Activated B cell treated with CpG ODN at 0.5 μM for 24 hours (primary cell): ENCODE measurements at regions not wholly inside any gene's neighbourhood (a gene's known extent, or its start where the extent isn't known, plus 50 kb on each side); places are given as distances from the start of the nearest gene placed in this dataset.
"Not testable (repeated sequence)": the region's sequence is repeated elsewhere in the genome, so short reads cannot be mapped to it uniquely, and the experiment has no call there.

Experiments
- ATAC-seq: fragments of 200-7000 bp; cut with Tn5 transposase; one replicate; pipeline ENCODE4 v1.10.0; 2021; ENCODE audit warnings: low read depth, mild to moderate bottlenecking, moderate library complexity
- CTCF ChIA-PET: fragments of 350-600 bp; sonication (Branson Sonifier 250); formaldehyde crosslinking; loops from one replicate; lab custom pipeline; 2021; ENCODE audit warnings: antibody characterized with exemption; lab: Charles Lee
- POLR2A ChIA-PET: fragments of 350-600 bp; sonication (Branson Sonifier 250); formaldehyde crosslinking; loops from one replicate; lab custom pipeline; 2021; ENCODE audit warnings: antibody characterized with exemption; lab: Charles Lee
- DNase-seq: peaks from one replicate; pipeline ENCODE4 v3.0.0; 2022
- H3K27ac Mint-ChIP-seq: one replicate; pipeline ENCODE4 v1.8.0; 2020; ENCODE audit warnings: mixed read lengths
- H3K27me3 Mint-ChIP-seq: one replicate; pipeline ENCODE4 v1.8.0; 2021; ENCODE audit warnings: mixed read lengths
- H3K36me3 Mint-ChIP-seq: one replicate; pipeline ENCODE4 v1.8.0; 2021; ENCODE audit warnings: low read depth, mixed read lengths
- H3K4me1 Mint-ChIP-seq: one replicate; pipeline ENCODE4 v1.8.0; 2021; ENCODE audit warnings: mixed read lengths
- H3K4me3 Mint-ChIP-seq: one replicate; pipeline ENCODE4 v1.8.0; 2020; ENCODE audit warnings: mild to moderate bottlenecking, mixed read lengths
- H3K9me3 Mint-ChIP-seq: one replicate; pipeline ENCODE4 v1.8.0; 2020; ENCODE audit warnings: mixed read lengths
- intact Hi-C: fragments of 100-400 bp; cut with micrococcal nuclease; formaldehyde crosslinking; loops from one replicate; pipeline ENCODE4 v1.15.1; 2024
- TF ChIP-seq, protein P1 (sequence below): fragments of 200-600 bp; IDR thresholded peaks from one replicate; pipeline ENCODE4 v1.8.0; 2022; ENCODE audit warnings: antibody characterized with exemption, mild to moderate bottlenecking

- H3K4me3 Mint-ChIP-seq, DNase-seq, H3K36me3 Mint-ChIP-seq, CTCF ChIA-PET, H3K9me3 Mint-ChIP-seq, POLR2A ChIA-PET, intact Hi-C loops, H3K27ac Mint-ChIP-seq, H3K27me3 Mint-ChIP-seq: not testable (repeated sequence)
- peaks cover 17% of the 10 kb centered on the region for H3K4me1 Mint-ChIP-seq
- peak; percentile 26 for ATAC-seq
Observed at GRCh38 chr16:29291329-29292271, 114.9 kb downstream of the NPIPB11 start.

DNA sequence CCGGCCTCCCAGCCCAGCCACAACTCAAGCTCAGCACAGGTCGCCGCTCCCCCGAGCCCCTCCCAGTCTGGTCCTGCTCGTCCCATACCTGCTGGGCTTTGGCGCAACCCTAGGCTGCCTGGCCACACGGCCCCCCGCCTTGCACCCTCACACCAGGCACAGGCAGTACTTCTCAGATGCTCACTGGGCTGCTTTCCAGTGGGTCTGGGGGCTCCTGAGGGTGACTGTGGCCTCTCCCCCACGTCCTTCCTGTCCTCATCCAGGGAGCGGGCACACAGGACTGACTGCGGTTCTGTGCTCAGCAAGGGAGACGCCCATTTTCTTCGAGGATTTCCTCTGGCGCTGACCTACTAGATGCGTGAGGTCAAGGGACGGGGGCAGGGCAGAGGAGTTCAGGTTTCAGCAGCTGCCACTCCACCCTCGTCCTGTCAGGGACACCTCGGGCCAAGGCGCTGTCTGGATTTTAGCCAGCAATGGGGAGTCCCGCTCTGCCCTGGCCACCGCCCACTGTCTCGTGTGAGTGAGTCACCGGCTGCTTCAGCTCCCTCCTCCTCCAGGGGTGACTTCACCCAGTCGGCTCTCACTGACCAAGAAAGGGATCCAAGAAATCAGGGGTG, 115.8 kb downstream of the NPIPB11 start:
- intact Hi-C loops, result no loop called here
- POLR2A ChIA-PET, result no interaction called here

DNA sequence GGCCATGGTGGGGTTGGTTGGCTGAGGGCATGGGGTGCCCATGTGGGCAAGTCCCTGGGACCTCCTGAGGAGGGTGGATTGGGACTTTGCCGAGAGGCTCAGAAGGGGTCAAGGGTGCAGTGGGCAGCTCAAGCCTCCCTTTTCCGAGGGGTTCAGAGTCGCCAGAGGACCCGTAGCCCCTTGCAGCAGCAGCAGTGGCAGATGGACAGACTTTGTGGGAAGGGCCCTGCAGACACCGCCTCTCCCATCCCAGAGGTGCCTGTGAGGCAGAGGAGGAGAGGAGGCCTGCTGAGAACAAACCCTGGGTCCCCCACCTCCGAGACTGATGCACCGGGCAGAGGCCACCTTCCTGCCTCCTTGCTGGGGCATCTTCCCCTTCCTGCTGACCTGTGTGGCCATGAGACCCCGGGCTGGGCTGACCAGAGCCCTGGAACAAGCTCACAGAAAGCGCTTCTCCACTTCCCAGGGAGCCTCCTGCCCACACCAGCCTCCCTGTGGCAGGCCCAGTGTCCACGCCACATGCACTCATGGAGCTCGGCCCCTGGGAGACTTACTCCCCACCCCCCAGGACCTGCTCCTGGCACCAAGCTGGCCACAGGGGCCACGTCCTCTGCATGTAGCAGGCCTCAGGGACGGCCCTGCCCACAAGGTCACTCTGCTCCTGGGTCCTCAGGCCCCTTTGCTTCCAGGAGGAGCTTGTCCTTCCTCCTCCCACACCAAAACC, 116.8 kb downstream of the NPIPB11 start:
- H3K9me3 Mint-ChIP-seq, CTCF ChIA-PET, H3K4me3 Mint-ChIP-seq, H3K27ac Mint-ChIP-seq, DNase-seq, intact Hi-C loops, H3K36me3 Mint-ChIP-seq, ATAC-seq, POLR2A ChIA-PET, H3K27me3 Mint-ChIP-seq: not testable (repeated sequence)
- H3K4me1 Mint-ChIP-seq, result peaks cover 24% of the 10 kb centered on the region

More for the DNA sequence above, 115.8 kb downstream of the NPIPB11 start:
- Mint-ChIP-seq H3K36me3 (no peaks in the 10 kb centered on the region), H3K27ac (peak overlapping the region; percentile 61), H3K4me1 (peaks cover 16% of the 10 kb centered on the region), H3K4me3 (peak overlapping the region; percentile 67), H3K9me3 (no peaks in the 10 kb centered on the region), H3K27me3 (no peaks in the 10 kb centered on the region)
- TF ChIP-seq, protein P1, sequence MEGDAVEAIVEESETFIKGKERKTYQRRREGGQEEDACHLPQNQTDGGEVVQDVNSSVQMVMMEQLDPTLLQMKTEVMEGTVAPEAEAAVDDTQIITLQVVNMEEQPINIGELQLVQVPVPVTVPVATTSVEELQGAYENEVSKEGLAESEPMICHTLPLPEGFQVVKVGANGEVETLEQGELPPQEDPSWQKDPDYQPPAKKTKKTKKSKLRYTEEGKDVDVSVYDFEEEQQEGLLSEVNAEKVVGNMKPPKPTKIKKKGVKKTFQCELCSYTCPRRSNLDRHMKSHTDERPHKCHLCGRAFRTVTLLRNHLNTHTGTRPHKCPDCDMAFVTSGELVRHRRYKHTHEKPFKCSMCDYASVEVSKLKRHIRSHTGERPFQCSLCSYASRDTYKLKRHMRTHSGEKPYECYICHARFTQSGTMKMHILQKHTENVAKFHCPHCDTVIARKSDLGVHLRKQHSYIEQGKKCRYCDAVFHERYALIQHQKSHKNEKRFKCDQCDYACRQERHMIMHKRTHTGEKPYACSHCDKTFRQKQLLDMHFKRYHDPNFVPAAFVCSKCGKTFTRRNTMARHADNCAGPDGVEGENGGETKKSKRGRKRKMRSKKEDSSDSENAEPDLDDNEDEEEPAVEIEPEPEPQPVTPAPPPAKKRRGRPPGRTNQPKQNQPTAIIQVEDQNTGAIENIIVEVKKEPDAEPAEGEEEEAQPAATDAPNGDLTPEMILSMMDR, result no peak
- DNase-seq, result peak; percentile 58
- peak; percentile 92 for ATAC-seq
- CTCF ChIA-PET, result no interaction called here

GRCh38 chr16:29288711-29289474, 117.6 kb downstream of the NPIPB11 start:
- H3K4me3 Mint-ChIP-seq, ATAC-seq, POLR2A ChIA-PET: not testable (repeated sequence)

DNA sequence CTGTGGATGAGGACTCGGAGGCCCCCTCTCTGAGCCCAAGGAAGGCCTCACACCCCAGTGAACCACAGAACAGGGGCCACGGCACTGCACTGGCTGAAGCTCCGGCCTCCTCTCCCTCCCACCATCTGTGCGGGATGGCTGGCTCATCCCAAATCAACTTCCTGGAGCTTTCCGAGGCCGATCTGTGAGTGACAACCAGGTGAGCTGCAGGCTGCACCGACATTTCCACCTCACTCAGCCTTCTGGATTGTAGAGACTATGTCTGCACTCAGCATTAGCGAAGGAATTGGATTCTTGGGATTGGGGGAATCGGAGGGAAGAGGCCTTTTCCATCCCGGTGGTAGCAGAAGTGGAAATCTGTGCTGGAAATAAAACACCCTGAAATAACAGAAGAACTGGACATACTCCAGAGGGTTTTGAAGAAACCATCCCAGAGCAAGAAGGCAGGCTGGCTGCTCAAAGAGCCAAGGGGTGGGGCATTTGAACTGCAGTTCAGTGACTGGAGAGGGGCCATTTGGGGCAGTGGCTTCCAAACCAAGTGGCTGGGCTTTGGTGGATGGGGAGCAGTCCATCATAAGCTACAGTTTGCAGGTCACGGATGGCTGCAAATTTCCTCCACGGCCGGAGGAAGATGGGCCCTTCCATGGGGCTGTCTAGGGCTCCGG, 118.5 kb downstream of the NPIPB11 start:
- H3K9me3 Mint-ChIP-seq, intact Hi-C loops, POLR2A ChIA-PET, H3K27ac Mint-ChIP-seq, CTCF ChIA-PET, H3K36me3 Mint-ChIP-seq, ATAC-seq, H3K27me3 Mint-ChIP-seq, H3K4me3 Mint-ChIP-seq, DNase-seq: not testable (repeated sequence)
- H3K4me1 Mint-ChIP-seq, result peaks cover 37% of the 10 kb centered on the region

More at GRCh38 chr16:29288711-29289474, 117.6 kb downstream of the NPIPB11 start:
- H3K4me1 Mint-ChIP-seq, result peaks cover 29% of the 10 kb centered on the region
- DNase-seq, H3K9me3 Mint-ChIP-seq, H3K36me3 Mint-ChIP-seq, H3K27me3 Mint-ChIP-seq, H3K27ac Mint-ChIP-seq, CTCF ChIA-PET, intact Hi-C loops: not testable (repeated sequence)

- DNase-seq, H3K27ac Mint-ChIP-seq, H3K36me3 Mint-ChIP-seq, POLR2A ChIA-PET, H3K4me3 Mint-ChIP-seq, H3K9me3 Mint-ChIP-seq, CTCF ChIA-PET, intact Hi-C loops, ATAC-seq, H3K27me3 Mint-ChIP-seq: not testable (repeated sequence)
- peaks cover 39% of the 10 kb centered on the region for H3K4me1 Mint-ChIP-seq
Observed at GRCh38 chr16:29287246-29287645, 119.3 kb downstream of the NPIPB11 start.

- H3K9me3 Mint-ChIP-seq, H3K27me3 Mint-ChIP-seq, DNase-seq, intact Hi-C loops, ATAC-seq, CTCF ChIA-PET, H3K36me3 Mint-ChIP-seq, H3K4me3 Mint-ChIP-seq, H3K27ac Mint-ChIP-seq, POLR2A ChIA-PET: not testable (repeated sequence)
- peaks cover 39% of the 10 kb centered on the region for H3K4me1 Mint-ChIP-seq
Observed at GRCh38 chr16:29286796-29287195, 119.7 kb downstream of the NPIPB11 start.

DNA sequence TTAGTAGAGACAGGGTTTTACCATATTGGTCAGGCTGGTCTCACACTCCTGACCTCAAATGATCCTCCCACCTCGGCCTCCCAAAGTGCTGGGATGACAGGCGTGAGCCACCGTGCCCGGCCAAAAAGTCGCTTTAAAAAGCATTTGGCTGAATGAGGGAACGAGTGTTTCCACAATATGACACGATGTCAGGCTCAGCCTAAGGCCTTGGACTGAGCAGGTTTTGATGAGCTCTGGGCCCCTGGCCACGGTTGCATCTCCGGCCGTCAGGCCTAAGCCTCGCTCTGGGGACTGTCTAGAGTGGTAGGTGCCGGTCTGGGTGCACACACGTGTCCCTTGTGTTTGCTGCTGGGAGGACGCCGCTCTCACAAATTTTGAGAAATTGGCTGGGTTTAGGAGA, 120.3 kb downstream of the NPIPB11 start:
- H3K36me3 Mint-ChIP-seq, ATAC-seq, DNase-seq, H3K9me3 Mint-ChIP-seq, CTCF ChIA-PET, H3K4me3 Mint-ChIP-seq, intact Hi-C loops, H3K27ac Mint-ChIP-seq, POLR2A ChIA-PET, H3K27me3 Mint-ChIP-seq: not testable (repeated sequence)
- H3K4me1 Mint-ChIP-seq, result peaks cover 39% of the 10 kb centered on the region

GRCh38 chr16:29285151-29285885, 121.2 kb downstream of the NPIPB11 start:
- POLR2A ChIA-PET, DNase-seq, H3K27ac Mint-ChIP-seq, H3K36me3 Mint-ChIP-seq, H3K4me3 Mint-ChIP-seq, ATAC-seq, intact Hi-C loops, CTCF ChIA-PET, H3K9me3 Mint-ChIP-seq, H3K27me3 Mint-ChIP-seq: not testable (repeated sequence)
- H3K4me1 Mint-ChIP-seq, result peaks cover 32% of the 10 kb centered on the region
